ENCODE measurements at regions not wholly inside any gene's neighbourhood (a gene's known extent, or its start where the extent isn't known, plus 50 kb on each side); places are given as distances from the start of the nearest gene placed in this dataset.

DNA sequence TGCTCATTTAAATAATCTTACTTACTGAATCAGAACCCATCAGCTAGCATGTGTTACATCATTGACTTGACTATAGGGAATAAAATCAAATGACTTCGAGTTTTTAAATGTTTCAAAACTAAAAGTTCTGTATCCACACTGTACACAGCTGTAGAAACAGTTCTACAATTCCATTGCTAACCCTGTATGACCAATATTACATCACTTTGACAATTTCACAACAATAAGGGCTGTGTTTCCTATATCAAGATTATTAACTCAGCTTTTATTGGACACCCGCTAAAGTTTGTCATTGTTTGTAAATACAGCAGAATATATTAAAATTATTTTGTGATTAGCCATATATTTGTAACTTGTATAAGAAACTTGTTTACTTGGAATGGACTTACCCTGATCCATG is 540.8 kb downstream of the PRELID2 start:
- no peak for TF ChIP-seq SNAI2 (CRISPR knock-in tag; IDR thresholded peaks at IDR 0.05)
- TF ChIP-seq ESRRG (CRISPR knock-in tag; IDR thresholded peaks at IDR 0.05), result no peak
- TF ChIP-seq ARNTL (CRISPR knock-in tag; IDR thresholded peaks at IDR 0.05; ENCODE audit: borderline replicate concordance, low read depth), result no peak
- TF ChIP-seq TOX (CRISPR knock-in tag; IDR thresholded peaks at IDR 0.05; ENCODE audit: borderline replicate concordance), result no peak
- no peak for TF ChIP-seq ISL1 (CRISPR knock-in tag; IDR thresholded peaks at IDR 0.05)
- no peak for TF ChIP-seq PPARA (CRISPR knock-in tag; IDR thresholded peaks at IDR 0.05; ENCODE audit: borderline replicate concordance)
- no peak for TF ChIP-seq GLIS3 (CRISPR knock-in tag; IDR thresholded peaks at IDR 0.05)
- no peak for TF ChIP-seq RARB (CRISPR knock-in tag; IDR thresholded peaks at IDR 0.05)
- no peak for TF ChIP-seq TCF4 (CRISPR knock-in tag; IDR thresholded peaks at IDR 0.05; ENCODE audit: borderline replicate concordance)
- TF ChIP-seq, protein P1, sequence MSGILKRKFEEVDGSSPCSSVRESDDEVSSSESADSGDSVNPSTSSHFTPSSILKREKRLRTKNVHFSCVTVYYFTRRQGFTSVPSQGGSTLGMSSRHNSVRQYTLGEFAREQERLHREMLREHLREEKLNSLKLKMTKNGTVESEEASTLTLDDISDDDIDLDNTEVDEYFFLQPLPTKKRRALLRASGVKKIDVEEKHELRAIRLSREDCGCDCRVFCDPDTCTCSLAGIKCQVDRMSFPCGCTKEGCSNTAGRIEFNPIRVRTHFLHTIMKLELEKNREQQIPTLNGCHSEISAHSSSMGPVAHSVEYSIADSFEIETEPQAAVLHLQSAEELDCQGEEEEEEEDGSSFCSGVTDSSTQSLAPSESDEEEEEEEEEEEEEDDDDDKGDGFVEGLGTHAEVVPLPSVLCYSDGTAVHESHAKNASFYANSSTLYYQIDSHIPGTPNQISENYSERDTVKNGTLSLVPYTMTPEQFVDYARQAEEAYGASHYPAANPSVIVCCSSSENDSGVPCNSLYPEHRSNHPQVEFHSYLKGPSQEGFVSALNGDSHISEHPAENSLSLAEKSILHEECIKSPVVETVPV (CRISPR knock-in tag; IDR thresholded peaks at IDR 0.05), result no peak
- TF ChIP-seq, protein P2, sequence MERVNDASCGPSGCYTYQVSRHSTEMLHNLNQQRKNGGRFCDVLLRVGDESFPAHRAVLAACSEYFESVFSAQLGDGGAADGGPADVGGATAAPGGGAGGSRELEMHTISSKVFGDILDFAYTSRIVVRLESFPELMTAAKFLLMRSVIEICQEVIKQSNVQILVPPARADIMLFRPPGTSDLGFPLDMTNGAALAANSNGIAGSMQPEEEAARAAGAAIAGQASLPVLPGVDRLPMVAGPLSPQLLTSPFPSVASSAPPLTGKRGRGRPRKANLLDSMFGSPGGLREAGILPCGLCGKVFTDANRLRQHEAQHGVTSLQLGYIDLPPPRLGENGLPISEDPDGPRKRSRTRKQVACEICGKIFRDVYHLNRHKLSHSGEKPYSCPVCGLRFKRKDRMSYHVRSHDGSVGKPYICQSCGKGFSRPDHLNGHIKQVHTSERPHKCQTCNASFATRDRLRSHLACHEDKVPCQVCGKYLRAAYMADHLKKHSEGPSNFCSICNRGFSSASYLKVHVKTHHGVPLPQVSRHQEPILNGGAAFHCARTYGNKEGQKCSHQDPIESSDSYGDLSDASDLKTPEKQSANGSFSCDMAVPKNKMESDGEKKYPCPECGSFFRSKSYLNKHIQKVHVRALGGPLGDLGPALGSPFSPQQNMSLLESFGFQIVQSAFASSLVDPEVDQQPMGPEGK (CRISPR knock-in tag; IDR thresholded peaks at IDR 0.05; ENCODE audit: borderline replicate concordance), result no peak
- TF ChIP-seq ZFP30 (CRISPR knock-in tag; IDR thresholded peaks at IDR 0.05), result no peak
- TF ChIP-seq ZNF8 (CRISPR knock-in tag; IDR thresholded peaks at IDR 0.05), result no peak
- no peak for TF ChIP-seq ZNF565 (CRISPR knock-in tag; conservative IDR thresholded peaks at IDR 0.05; ENCODE audit: low read depth)
- no peak for TF ChIP-seq ZNF70 (CRISPR knock-in tag; IDR thresholded peaks at IDR 0.05)
- TF ChIP-seq, protein P3, sequence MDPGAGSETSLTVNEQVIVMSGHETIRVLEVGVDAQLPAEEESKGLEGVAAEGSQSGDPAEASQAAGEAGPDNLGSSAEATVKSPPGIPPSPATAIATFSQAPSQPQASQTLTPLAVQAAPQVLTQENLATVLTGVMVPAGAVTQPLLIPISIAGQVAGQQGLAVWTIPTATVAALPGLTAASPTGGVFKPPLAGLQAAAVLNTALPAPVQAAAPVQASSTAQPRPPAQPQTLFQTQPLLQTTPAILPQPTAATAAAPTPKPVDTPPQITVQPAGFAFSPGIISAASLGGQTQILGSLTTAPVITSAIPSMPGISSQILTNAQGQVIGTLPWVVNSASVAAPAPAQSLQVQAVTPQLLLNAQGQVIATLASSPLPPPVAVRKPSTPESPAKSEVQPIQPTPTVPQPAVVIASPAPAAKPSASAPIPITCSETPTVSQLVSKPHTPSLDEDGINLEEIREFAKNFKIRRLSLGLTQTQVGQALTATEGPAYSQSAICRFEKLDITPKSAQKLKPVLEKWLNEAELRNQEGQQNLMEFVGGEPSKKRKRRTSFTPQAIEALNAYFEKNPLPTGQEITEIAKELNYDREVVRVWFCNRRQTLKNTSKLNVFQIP (CRISPR knock-in tag; IDR thresholded peaks at IDR 0.05; ENCODE audit: borderline replicate concordance, low read depth), result no peak
- TF ChIP-seq, protein P4, sequence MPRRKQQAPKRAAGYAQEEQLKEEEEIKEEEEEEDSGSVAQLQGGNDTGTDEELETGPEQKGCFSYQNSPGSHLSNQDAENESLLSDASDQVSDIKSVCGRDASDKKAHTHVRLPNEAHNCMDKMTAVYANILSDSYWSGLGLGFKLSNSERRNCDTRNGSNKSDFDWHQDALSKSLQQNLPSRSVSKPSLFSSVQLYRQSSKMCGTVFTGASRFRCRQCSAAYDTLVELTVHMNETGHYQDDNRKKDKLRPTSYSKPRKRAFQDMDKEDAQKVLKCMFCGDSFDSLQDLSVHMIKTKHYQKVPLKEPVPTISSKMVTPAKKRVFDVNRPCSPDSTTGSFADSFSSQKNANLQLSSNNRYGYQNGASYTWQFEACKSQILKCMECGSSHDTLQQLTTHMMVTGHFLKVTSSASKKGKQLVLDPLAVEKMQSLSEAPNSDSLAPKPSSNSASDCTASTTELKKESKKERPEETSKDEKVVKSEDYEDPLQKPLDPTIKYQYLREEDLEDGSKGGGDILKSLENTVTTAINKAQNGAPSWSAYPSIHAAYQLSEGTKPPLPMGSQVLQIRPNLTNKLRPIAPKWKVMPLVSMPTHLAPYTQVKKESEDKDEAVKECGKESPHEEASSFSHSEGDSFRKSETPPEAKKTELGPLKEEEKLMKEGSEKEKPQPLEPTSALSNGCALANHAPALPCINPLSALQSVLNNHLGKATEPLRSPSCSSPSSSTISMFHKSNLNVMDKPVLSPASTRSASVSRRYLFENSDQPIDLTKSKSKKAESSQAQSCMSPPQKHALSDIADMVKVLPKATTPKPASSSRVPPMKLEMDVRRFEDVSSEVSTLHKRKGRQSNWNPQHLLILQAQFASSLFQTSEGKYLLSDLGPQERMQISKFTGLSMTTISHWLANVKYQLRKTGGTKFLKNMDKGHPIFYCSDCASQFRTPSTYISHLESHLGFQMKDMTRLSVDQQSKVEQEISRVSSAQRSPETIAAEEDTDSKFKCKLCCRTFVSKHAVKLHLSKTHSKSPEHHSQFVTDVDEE (CRISPR knock-in tag; IDR thresholded peaks at IDR 0.05), result no peak
- ATAC-seq, result no peak

DNA sequence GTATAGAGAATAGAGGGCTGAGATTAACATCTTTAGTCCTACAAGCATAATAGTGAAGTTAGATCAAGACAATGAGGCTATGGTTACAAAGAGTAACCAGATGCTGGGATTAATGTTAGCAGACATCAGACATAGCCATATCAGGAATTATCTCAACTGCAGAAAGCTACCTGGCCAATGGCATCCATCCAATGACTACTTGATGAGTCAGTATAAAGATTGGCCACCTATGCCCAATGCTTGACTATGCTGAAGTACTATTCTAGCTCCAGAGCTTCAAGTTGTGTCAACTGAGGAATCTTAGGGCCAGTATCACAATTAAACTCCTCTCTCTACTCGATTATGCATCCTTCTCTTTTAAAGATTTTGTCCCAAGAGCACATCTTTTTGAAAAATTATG is 541.4 kb downstream of the PRELID2 start:
- TF ChIP-seq, protein P1 (CRISPR knock-in tag; IDR thresholded peaks at IDR 0.05), result no peak
- TF ChIP-seq CSDC2 (CRISPR knock-in tag; IDR thresholded peaks at IDR 0.05) (no peak), ISL1 (CRISPR knock-in tag; IDR thresholded peaks at IDR 0.05) (no peak), RARB (CRISPR knock-in tag; IDR thresholded peaks at IDR 0.05) (no peak), TOX (CRISPR knock-in tag; IDR thresholded peaks at IDR 0.05; ENCODE audit: borderline replicate concordance) (no peak), ZNF70 (CRISPR knock-in tag; IDR thresholded peaks at IDR 0.05) (no peak)
- ATAC-seq, result no peak

DNA sequence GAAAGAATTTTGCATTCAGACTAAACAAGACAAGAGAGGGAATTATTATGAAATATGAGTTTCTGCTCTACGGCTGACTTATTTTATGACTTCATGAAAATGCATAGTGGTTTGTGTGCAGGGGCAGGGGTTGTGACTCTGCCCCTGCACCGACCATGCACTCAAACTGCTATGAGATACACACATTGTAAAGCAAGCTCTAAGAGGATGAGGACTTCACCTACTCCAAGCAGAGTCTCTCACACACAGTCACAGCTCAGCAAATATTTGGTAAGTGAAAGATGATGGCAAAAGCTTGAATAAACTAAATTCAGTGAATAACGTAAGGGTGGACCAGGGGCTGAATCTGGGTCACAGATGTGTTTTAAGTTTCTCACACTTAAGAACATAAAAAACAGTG is 542.9 kb downstream of the PRELID2 start:
- TF ChIP-seq ZNF70 (CRISPR knock-in tag; IDR thresholded peaks at IDR 0.05) (no peak), RARB (CRISPR knock-in tag; IDR thresholded peaks at IDR 0.05) (no peak), ESRRG (CRISPR knock-in tag; IDR thresholded peaks at IDR 0.05) (no peak), OSR1 (CRISPR knock-in tag; IDR thresholded peaks at IDR 0.05) (no peak), ZFP3 (CRISPR knock-in tag; IDR thresholded peaks at IDR 0.05) (no peak), SNAI2 (CRISPR knock-in tag; IDR thresholded peaks at IDR 0.05) (no peak), GLIS3 (CRISPR knock-in tag; IDR thresholded peaks at IDR 0.05) (no peak), ARNTL (CRISPR knock-in tag; IDR thresholded peaks at IDR 0.05; ENCODE audit: borderline replicate concordance, low read depth) (no peak), ZNF8 (CRISPR knock-in tag; IDR thresholded peaks at IDR 0.05) (no peak), ZC3H10 (CRISPR knock-in tag; IDR thresholded peaks at IDR 0.05) (no peak), ZFP30 (CRISPR knock-in tag; IDR thresholded peaks at IDR 0.05) (no peak), BACH2 (CRISPR knock-in tag; IDR thresholded peaks at IDR 0.05; ENCODE audit: borderline replicate concordance) (no peak)
- TF ChIP-seq, protein P1 (CRISPR knock-in tag; IDR thresholded peaks at IDR 0.05), result no peak
- TF ChIP-seq, protein P3 (CRISPR knock-in tag; IDR thresholded peaks at IDR 0.05; ENCODE audit: borderline replicate concordance, low read depth), result no peak
- TF ChIP-seq, protein P5, sequence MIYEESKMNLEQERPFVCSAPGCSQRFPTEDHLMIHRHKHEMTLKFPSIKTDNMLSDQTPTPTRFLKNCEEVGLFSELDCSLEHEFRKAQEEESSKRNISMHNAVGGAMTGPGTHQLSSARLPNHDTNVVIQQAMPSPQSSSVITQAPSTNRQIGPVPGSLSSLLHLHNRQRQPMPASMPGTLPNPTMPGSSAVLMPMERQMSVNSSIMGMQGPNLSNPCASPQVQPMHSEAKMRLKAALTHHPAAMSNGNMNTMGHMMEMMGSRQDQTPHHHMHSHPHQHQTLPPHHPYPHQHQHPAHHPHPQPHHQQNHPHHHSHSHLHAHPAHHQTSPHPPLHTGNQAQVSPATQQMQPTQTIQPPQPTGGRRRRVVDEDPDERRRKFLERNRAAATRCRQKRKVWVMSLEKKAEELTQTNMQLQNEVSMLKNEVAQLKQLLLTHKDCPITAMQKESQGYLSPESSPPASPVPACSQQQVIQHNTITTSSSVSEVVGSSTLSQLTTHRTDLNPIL (CRISPR knock-in tag; IDR thresholded peaks at IDR 0.05; ENCODE audit: low read depth), result no peak
- no peak for ATAC-seq
